GM19035 (cell line): ENCODE measurements at regions not wholly inside any gene's neighbourhood (a gene's known extent, or its start where the extent isn't known, plus 50 kb on each side); places are given as distances from the start of the nearest gene placed in this dataset.

Source experiments
- ATAC-seq: cut with Tn5 transposase; IDR thresholded peaks from one replicate; pipeline ENCODE4 v1.9.1; 2021; ENCODE audit not compliant: unreplicated experiment

GRCh38 chr5:124648902-124649467, 97.5 kb downstream of the ZNF608 start:
- no peak for ATAC-seq

- ATAC-seq, result no peak
Observed at GRCh38 chr5:124647352-124647751, 99.1 kb downstream of the ZNF608 start.

- ATAC-seq, result peak; percentile 23
Observed at GRCh38 chr5:124645396-124645795, 101.0 kb downstream of the ZNF608 start.

- no peak for ATAC-seq
Observed at GRCh38 chr5:124644582-124644981, 101.9 kb downstream of the ZNF608 start.

- ATAC-seq, result no peak
Observed at GRCh38 chr5:124644138-124644537, 102.3 kb downstream of the ZNF608 start.

- ATAC-seq, result no peak
Observed at GRCh38 chr5:124643336-124643735, 103.1 kb downstream of the ZNF608 start.

- ATAC-seq, result no peak
Observed at GRCh38 chr5:124642151-124642550, 104.3 kb downstream of the ZNF608 start.

GRCh38 chr5:124641154-124641792, 105.2 kb downstream of the ZNF608 start:
- ATAC-seq, result no peak

- ATAC-seq, result no peak
Observed at GRCh38 chr5:124639095-124639665, 107.3 kb downstream of the ZNF608 start.

GRCh38 chr5:124637011-124637410, 109.4 kb downstream of the ZNF608 start:
- ATAC-seq, result no peak

- ATAC-seq, result no peak
Observed at GRCh38 chr5:124634741-124635323, 111.6 kb downstream of the ZNF608 start.

- ATAC-seq, result no peak
Observed at GRCh38 chr5:124634228-124634739, 112.2 kb downstream of the ZNF608 start.

GRCh38 chr5:124633209-124633608, 113.2 kb downstream of the ZNF608 start:
- ATAC-seq, result no peak

- no peak for ATAC-seq
Observed at GRCh38 chr5:124631874-124632550, 114.4 kb downstream of the ZNF608 start.

- ATAC-seq, result peak; percentile 70
Observed at GRCh38 chr5:124630767-124631704, 115.4 kb downstream of the ZNF608 start.

GRCh38 chr5:124628721-124629596, 117.5 kb downstream of the ZNF608 start:
- no peak for ATAC-seq

GRCh38 chr5:124627815-124628595, 118.4 kb downstream of the ZNF608 start:
- ATAC-seq, result no peak

GRCh38 chr5:124626053-124626452, 120.4 kb downstream of the ZNF608 start:
- ATAC-seq, result no peak

GRCh38 chr5:124623265-124623664, 123.2 kb downstream of the ZNF608 start:
- ATAC-seq, result no peak
